ENCODE measurements at regions not wholly inside any gene's neighbourhood (a gene's known extent, or its start where the extent isn't known, plus 50 kb on each side); places are given as distances from the start of the nearest gene placed in this dataset.

DNA sequence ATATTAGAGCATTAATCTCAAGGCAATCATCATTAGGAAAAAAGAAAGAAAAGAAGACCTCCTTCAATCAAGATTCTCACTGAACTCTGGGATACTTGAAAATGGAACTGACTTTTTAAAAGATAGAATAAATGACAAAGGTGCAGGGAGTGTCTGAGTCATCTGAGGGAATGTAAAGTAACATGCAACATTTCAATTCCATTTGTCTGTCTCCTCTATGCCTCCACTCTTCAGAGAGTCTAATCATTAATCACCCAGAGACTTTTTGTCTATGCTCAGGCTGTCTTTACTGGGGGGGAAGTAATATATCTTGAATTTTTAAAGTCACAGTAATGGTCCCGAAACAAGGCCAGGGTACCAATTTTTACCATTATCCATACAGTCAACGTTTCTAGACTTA, 55.0 kb upstream of the PACRGL start:
- no peak for DNase-seq
- Histone ChIP-seq H3K27ac (ENCODE audit: insufficient read length, low read depth, low read length) (no peak overlapping the region), H3K79me2 (ENCODE audit: insufficient read depth, low read length) (no peaks in the 10 kb centered on the region), H3K4me1 (ENCODE audit: insufficient read depth, low read length) (no peaks in the 10 kb centered on the region), H3K4ac (ENCODE audit: low read depth, low read length) (no peak overlapping the region), H4K5ac (ENCODE audit: insufficient read length, low read depth, low read length) (no peak overlapping the region), H2AFZ (ENCODE audit: low read length) (no peak overlapping the region), H3K23ac (ENCODE audit: insufficient read length, low read depth, low read length) (no peak overlapping the region), H3K18ac (ENCODE audit: insufficient read length, low read depth, low read length) (no peak overlapping the region), H3K56ac (ENCODE audit: insufficient read length, low read depth, low read length) (no peak overlapping the region), H3K23me2 (ENCODE audit: insufficient read length, low read depth, low read length, poor library complexity, severe bottlenecking) (no peaks in the 10 kb centered on the region), H4K20me1 (ENCODE audit: control insufficient read depth, insufficient read depth, insufficient read length) (no peaks in the 10 kb centered on the region), H4K8ac (replicated peaks; ENCODE audit: insufficient read length, low read depth, low read length) (no peak overlapping the region), H2BK12ac (ENCODE audit: insufficient read length, low read depth, low read length) (no peak overlapping the region), H2AK5ac (ENCODE audit: insufficient read length, low read length) (no peak overlapping the region), H3T11ph (ENCODE audit: low read length) (no peak overlapping the region), H3K4me2 (ENCODE audit: insufficient read depth, insufficient read length, low read length) (no peak overlapping the region), H3K27me3 (ENCODE audit: insufficient read depth, low read length) (no peaks in the 10 kb centered on the region), H2BK120ac (ENCODE audit: low read depth, low read length, poor library complexity, severe bottlenecking) (no peak overlapping the region), H3K9ac (ENCODE audit: extremely low read depth, insufficient read length, low read length) (no peak overlapping the region), H4K91ac (ENCODE audit: insufficient read length, low read depth, low read length) (no peak overlapping the region), H2BK5ac (ENCODE audit: insufficient read length, low read length) (no peak overlapping the region), H2BK20ac (ENCODE audit: low read depth, low read length, poor library complexity, severe bottlenecking) (no peak overlapping the region), H3K9me3 (ENCODE audit: control insufficient read depth, low read depth, low read length) (no peaks in the 10 kb centered on the region), H3K79me1 (ENCODE audit: insufficient read depth, low read depth, low read length, poor library complexity, severe bottlenecking) (no peaks in the 10 kb centered on the region), H3K14ac (ENCODE audit: insufficient read depth, low read length) (no peak overlapping the region), H2BK15ac (ENCODE audit: low read depth, low read length) (no peak overlapping the region)
- Mint-ChIP-seq H3K36me3 (ENCODE audit: insufficient read depth in 1 of 3, low read depth in 3 of 3) (no peaks in the 10 kb centered on the region; a peak in 1 of 7 replicates), H3K4me1 (no peaks in the 10 kb centered on the region), H3K9me3 (no peaks in the 10 kb centered on the region), H3K27me3 (ENCODE audit: low read depth) (peaks cover 3% of the 10 kb centered on the region; the same call in 1 of the 2 replicates), H3K4me3 (no peak overlapping the region), H3K27ac (no peak overlapping the region)
- WGBS (ENCODE audit: extremely low coverage, insufficient read length, low lambda C conversion rate), result no CpG with 5 or more reads among the region's 2 CpGs
- TF ChIP-seq, protein P1, sequence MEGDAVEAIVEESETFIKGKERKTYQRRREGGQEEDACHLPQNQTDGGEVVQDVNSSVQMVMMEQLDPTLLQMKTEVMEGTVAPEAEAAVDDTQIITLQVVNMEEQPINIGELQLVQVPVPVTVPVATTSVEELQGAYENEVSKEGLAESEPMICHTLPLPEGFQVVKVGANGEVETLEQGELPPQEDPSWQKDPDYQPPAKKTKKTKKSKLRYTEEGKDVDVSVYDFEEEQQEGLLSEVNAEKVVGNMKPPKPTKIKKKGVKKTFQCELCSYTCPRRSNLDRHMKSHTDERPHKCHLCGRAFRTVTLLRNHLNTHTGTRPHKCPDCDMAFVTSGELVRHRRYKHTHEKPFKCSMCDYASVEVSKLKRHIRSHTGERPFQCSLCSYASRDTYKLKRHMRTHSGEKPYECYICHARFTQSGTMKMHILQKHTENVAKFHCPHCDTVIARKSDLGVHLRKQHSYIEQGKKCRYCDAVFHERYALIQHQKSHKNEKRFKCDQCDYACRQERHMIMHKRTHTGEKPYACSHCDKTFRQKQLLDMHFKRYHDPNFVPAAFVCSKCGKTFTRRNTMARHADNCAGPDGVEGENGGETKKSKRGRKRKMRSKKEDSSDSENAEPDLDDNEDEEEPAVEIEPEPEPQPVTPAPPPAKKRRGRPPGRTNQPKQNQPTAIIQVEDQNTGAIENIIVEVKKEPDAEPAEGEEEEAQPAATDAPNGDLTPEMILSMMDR (conservative IDR thresholded peaks at IDR 0.05), result no peak
